Psoas muscle (tissue), 7 donors: ENCODE measurements at regions not wholly inside any gene's neighbourhood (a gene's known extent, or its start where the extent isn't known, plus 50 kb on each side); places are given as distances from the start of the nearest gene placed in this dataset.

Experiments used
- ATAC-seq, 4 donors: fragments of 200-7000 bp; cut with Tn5 transposase; one replicate each; pipeline ENCODE4 v1.9.1; 2020; ENCODE audit warnings: moderate library complexity in 3 of 4, mild to moderate bottlenecking in 2 of 4
- DNase-seq, 2 donors: peaks; one replicate each; pipeline ENCODE4 v3.0.0-alpha.2; 2020
- H3K27ac ChIP-seq: fragments of 200-600 bp; one replicate; pipeline ENCODE4 v1.8.0; 2022
- H3K27me3 ChIP-seq, 3 donors: fragments of 200-600 bp in 1 of 3; one replicate each; pipeline versions ENCODE4 v1.6.1 to v1.8.0; 2013 to 2022; ENCODE audit warnings: low read length in 2 of 3, mild to moderate bottlenecking in 2 of 3, moderate library complexity in 1 of 3; ENCODE audit not compliant: insufficient read depth in 3 of 3
- H3K36me3 ChIP-seq, 2 donors: fragments of 200-600 bp in 1 of 2; one replicate each; pipeline versions ENCODE4 v1.6.1 to v1.8.0; 2013 to 2022; ENCODE audit warnings: low read depth in 1 of 2, mild to moderate bottlenecking in 1 of 2, moderate library complexity in 1 of 2; ENCODE audit not compliant: insufficient read depth in 1 of 2
- H3K4me1 ChIP-seq: fragments of 200-600 bp; one replicate; pipeline ENCODE4 v1.8.0; 2022
- H3K4me3 ChIP-seq: fragments of 200-600 bp; one replicate; pipeline ENCODE4 v1.8.0; 2022; ENCODE audit warnings: mild to moderate bottlenecking
- H3K9me3 ChIP-seq: fragments of 200-600 bp; one replicate; pipeline ENCODE4 v1.8.0; 2022
- WGBS, 3 donors: extraction: QIAGEN DNeasy Blood & Tissue Kit; methylation state at CpG; one replicate each; pipeline versions ENCODE4 v1.1.6 to v1.1.7; 2013; 5-methylcytosine and 5-hydroxymethylcytosine counted together
- intact Hi-C, 2 donors: fragments of 100-400 bp; cut with DNase I; formaldehyde crosslinking; loops; one replicate each; pipeline versions ENCODE4 v1.11.0 to v1.14.2; 2022
- TF ChIP-seq, protein P1 (sequence below): fragments of 200-600 bp; IDR thresholded peaks from one replicate; pipeline ENCODE4 v1.8.0; 2022; ENCODE audit warnings: antibody characterized with exemption
- donor health status: healthy with polysubstance abuse.
- donor health status: DM: no; HTN: no; CAD: no; lungs with moderate emphysema.
- donor health status: Bipolar disorder and iron deficiency.
- donor health status: healthy.
- donor health status: DM: yes; HTN: yes; CAD: no.
- donor health status: DM: no; HTN: no; CAD: no.
- donor health status: DM: yes; HTN: yes; CAD: no.

DNA sequence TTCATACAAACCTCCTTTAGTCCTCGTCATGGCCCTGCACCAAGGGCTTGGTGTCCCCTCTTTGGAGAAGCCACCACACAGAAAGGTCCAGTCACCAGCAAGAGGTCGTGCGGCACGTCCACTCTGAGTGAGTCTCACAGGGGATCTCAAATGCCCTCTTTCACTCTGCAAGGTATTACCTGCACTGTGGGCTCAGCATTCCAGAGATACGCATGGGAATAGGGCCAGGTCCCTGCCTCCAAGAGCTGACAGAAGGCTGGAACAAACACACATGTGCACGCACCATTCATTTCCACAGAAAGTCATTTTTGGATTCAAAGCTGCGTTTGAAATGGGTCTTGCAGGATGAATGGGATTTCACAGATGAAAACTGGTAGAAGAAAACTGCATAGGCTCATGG, 50.4 kb upstream of the TJP1 start:
- intact Hi-C loops = loop anchor here in 1 of 2 donors (5.0 kb wide), 1 partner anchor 50 kb away; the partner anchor contains the start of gene TJP1
- TF ChIP-seq, protein P1, sequence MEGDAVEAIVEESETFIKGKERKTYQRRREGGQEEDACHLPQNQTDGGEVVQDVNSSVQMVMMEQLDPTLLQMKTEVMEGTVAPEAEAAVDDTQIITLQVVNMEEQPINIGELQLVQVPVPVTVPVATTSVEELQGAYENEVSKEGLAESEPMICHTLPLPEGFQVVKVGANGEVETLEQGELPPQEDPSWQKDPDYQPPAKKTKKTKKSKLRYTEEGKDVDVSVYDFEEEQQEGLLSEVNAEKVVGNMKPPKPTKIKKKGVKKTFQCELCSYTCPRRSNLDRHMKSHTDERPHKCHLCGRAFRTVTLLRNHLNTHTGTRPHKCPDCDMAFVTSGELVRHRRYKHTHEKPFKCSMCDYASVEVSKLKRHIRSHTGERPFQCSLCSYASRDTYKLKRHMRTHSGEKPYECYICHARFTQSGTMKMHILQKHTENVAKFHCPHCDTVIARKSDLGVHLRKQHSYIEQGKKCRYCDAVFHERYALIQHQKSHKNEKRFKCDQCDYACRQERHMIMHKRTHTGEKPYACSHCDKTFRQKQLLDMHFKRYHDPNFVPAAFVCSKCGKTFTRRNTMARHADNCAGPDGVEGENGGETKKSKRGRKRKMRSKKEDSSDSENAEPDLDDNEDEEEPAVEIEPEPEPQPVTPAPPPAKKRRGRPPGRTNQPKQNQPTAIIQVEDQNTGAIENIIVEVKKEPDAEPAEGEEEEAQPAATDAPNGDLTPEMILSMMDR = no peak
- ATAC-seq (no peak), DNase-seq (no peak)
- no peaks in the 10 kb centered on the region for H3K4me1 ChIP-seq
- H3K27me3 ChIP-seq = no peaks in the 10 kb centered on the region
- 84 to 86% (median 84%) methylated on average over 7 of the region's 7 CpGs for WGBS, 3 donors
- no peak overlapping the region for H3K27ac ChIP-seq
- H3K36me3 ChIP-seq = no peaks in the 10 kb centered on the region
- no peak overlapping the region for H3K4me3 ChIP-seq
- H3K9me3 ChIP-seq = no peaks in the 10 kb centered on the region
